ENCODE measurements at regions not wholly inside any gene's neighbourhood (a gene's known extent, or its start where the extent isn't known, plus 50 kb on each side); places are given as distances from the start of the nearest gene placed in this dataset.

- TF ChIP-seq POLR2A (IDR thresholded peaks at IDR 0.05) (no peak), CTCF (IDR thresholded peaks at IDR 0.05) (no peak)
Observed at GRCh38 chr13:104691767-104692467, 1625.7 kb upstream of the SLC10A2 start.

Data from right lobe of liver (tissue), 4 donors.